ENCODE measurements at regions not wholly inside any gene's neighbourhood (a gene's known extent, or its start where the extent isn't known, plus 50 kb on each side); places are given as distances from the start of the nearest gene placed in this dataset.

- TF ChIP-seq POLR2AphosphoS5 (IDR thresholded peaks at IDR 0.05) (no peak), CTCF (IDR thresholded peaks at IDR 0.05) (no peak), EP300 (IDR thresholded peaks at IDR 0.05) (no peak)
Measured at GRCh38 chr11:135027461-135027860, 615.4 kb upstream of the B3GAT1 start.
